ENCODE measurements at regions not wholly inside any gene's neighbourhood (a gene's known extent, or its start where the extent isn't known, plus 50 kb on each side); places are given as distances from the start of the nearest gene placed in this dataset.
"Not testable (repeated sequence)": the region's sequence is repeated elsewhere in the genome, so short reads cannot be mapped to it uniquely, and the experiment has no call there.

- no peak for DNase-seq
Observed at GRCh38 chr10:125264757-125265578, 104.6 kb upstream of the CTBP2 start.

DNA sequence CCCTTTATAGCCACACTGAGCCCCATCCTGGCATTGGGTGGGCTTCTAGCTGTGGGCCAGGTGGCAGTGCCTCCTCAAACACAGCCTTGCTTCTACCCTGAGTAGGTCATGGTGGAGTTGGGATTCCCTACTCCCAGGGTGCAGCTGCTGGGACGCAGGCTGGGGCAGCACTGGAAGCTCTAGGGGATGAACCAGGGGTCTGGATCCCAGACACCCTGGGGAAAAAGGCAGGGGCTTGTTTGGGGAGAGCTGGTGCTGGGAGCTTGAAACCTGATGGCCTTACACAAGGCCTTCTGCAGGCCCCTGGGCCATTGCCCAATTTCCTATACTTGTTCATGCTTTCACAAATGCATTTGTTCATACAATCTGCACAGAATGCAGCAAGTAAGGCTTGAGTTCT, 103.7 kb upstream of the CTBP2 start:
- no peak for DNase-seq

DNA sequence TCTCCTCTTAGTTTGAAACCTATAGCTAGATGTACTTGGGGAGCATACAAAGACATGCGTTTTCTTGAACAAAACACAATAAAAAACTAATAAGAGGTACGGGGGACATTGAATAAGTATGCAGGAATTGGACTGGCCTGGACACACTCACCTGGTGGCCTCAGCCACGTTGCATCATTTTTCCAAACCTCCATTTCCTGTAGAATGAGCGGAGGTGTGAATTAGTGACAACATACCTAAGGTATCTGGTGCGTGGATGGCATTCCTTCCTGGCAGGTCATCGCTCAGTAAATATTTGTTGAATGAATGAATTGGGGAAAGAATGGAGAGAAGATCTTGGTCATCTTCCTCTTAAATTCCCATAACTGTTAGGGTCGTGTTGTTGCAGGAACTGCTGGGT, 103.2 kb upstream of the CTBP2 start:
- DNase-seq: no peak

DNA sequence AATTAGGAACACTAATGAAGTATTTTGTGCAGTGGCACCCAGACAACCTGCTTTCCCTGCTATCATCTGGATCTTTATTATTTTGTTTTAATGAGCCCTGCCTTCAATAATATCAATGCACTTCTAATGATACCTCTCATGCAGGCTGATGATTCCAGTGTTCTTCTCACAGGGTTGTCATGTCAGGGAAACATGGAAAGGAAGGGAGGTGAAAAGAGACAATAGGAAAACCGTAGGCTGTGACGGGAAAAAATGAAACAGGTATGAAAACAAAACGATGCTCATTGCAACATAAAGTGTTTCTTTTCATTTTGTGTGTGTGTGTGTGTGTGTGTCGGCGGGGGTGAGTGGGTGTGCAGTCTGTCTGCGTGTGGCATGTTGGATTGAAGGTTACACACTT, 102.6 kb upstream of the CTBP2 start:
- no peak for DNase-seq

DNA sequence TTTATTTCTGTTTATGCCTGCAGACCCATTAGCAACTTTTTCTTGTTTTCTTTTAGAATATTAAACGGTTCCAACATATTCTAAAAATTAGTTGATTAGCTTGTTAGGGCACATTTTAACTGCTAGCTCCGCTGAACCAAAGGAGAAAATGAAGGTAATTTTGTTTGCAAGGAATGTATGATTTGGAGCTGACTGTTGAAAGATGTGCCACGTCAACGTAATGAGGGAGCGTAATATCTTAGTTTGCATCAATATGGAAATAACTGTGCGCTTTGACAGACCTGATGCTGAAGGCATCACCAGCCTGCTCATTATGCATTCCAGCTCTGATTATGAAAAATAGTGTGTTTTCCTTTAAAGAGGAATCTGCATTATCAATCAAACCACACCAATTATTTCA, 102.0 kb upstream of the CTBP2 start:
- DNase-seq: no peak

GRCh38 chr10:125261491-125262186, 101.3 kb upstream of the CTBP2 start:
- no peak for DNase-seq

DNA sequence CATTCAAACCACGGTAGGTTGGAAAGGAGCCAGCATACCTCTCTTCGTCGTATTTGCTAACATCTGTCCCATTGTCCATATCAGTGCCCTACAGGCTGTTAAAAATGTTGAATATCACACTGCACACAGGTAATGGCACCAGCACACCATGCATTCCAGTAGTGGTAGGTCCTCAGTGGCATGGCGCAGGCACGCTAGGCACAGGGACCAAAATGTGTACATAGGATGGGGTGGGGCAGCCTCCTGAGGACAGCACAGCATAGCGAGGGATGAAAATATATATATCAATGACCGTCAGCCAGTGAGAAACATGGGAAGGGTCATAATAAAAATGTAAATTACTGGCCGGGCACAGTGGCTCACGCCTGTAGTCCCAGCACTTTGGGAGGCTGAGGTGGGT, 99.9 kb upstream of the CTBP2 start:
- no peak for DNase-seq

DNA sequence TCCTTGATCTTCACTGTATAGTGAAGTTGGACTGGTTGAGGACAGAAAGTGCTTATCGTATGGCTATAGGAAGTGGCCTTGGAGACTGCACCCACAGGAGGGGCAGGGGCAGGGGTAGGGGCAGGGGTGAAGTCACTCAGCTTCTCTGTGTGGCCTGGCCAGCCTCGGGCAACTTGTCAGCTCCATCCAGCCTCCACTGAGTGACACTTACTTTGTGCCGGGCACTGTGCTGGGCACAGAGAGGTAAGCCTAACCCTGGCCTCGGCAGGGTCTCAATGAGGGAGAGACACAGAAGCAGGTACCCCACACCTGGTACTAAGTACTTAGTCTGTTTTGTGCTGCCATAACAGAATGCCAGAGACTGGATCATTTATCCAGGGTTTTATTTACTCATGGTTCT, 99.3 kb upstream of the CTBP2 start:
- DNase-seq: no peak

GRCh38 chr10:125258676-125259075, 98.3 kb upstream of the CTBP2 start:
- DNase-seq: no peak

DNA sequence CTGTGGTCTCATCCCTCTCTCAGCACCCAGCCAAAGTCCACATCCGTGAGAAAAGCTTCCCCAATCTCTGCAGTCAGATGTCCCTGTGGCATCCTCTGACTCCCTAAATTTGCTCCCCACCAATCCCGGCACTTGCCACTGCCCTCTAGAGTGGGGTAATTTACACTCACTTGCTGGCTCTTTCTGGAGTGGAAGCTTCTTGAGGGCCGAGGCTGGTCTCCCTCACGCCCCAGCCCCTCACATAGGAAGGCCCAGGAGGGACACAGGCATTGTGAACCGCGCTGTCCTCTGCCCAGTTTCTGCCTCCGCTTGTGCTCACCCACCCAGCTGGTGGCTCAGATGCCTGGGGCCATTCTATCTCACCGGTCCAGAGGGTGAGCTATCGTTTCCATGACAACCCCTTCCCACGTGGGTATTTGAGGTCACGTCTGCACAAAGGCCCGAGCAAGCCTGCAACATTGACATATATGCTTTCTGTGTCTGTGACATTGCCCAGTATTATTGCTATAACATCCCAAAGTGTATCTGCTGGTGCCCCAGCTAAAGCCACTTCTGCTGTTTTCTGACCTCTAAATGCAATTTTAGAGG, 97.3 kb upstream of the CTBP2 start:
- no peak for DNase-seq

GRCh38 chr10:125256026-125256425, 95.7 kb upstream of the CTBP2 start:
- DNase-seq: no peak

DNA sequence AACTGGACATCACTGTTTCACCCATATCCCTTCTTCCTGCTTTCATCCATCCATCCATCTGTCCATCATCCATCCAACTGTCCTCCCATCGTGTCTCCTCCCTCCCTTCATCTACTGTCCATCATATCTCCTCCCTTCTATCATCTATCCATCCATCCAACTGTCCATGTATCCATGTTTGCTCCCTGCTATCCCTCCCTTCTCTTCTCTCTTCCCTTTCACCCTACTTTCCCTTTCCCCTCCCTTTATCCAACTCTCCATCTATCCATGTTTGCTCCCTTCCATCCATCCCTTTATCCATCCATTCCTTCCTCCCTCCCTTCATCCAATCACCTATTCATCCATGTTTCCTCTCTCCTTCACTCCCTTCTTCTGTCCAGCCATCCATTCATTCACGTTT, 92.6 kb upstream of the CTBP2 start:
- no peak for DNase-seq

DNA sequence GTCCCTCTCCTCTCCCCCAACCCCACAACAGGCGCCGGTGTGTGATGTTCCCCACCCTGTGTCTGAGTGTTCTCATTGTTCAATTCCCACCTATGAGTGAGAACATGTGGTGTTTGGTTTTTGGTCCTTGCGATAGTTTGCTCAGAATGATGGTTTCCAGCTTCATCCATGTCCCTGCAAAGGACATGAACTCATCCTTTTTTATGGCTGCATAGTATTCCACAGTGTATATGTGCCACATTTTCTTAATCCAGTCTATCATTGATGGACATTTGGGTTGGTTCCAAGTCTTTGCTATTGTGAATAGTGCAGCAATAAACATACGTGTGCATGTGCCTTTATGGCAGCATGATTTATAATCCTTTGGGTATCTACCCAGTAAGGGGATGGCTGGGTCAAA, 90.5 kb upstream of the CTBP2 start:
- DNase-seq: not testable (repeated sequence)

DNA sequence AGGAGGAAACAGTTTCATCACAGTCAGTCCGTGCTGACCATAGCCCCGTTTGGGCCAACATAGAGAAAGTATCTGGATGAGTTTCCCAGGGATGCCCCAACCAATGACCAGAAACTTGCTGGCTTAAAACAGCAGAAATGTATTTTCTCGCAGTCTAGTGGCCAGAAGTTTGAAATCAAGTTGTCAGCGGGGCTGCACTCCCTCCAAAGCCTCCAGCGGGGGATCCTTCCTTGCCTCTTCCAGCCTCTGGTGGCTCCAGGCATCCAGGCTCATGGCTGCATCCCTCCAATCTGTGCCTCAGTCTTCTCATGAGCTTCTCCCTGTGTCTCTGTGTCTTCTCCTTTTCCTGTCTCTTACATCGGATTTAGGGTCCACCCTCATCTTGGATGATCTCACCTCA, 89.6 kb upstream of the CTBP2 start:
- no peak for DNase-seq

GRCh38 chr10:125248489-125248888, 88.1 kb upstream of the CTBP2 start:
- DNase-seq: no peak

GRCh38 chr10:125247576-125247975, 87.2 kb upstream of the CTBP2 start:
- no peak for DNase-seq

DNA sequence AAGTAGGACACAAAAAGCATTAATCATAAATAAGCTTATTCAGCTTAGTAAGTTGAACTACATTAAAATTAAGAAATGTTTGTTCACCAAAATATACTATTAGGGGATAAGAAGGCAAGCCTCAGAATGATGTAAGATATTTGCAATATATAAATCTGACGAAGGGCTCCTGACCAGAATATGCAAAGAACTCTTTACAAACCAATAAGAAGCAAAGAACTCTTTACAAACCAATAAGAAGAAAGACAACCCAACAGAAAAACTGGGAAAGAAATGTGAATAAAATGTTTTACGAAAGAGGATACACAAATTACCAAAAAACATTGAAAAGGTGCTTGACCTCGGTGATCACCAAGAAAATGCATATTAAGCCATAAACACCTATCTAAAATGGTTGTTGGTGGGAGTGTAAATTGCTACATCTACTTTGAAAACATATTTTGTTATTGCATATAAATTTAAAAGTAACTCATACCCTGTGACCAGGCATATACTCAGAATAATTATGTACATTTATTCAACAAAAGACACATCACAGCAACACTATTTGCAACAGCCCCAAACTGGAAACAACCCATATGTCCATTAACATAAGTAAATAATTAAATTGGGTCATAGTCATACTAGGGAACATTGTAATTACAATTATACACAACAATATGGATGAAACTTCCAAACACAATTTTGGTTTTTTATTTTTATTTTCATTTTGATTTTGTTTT, 83.3 kb upstream of the CTBP2 start:
- no peak for DNase-seq

GRCh38 chr10:125238682-125239081, 78.3 kb upstream of the CTBP2 start:
- DNase-seq: no peak

GRCh38 chr10:125236091-125236490, 75.7 kb upstream of the CTBP2 start:
- no peak for DNase-seq

DNA sequence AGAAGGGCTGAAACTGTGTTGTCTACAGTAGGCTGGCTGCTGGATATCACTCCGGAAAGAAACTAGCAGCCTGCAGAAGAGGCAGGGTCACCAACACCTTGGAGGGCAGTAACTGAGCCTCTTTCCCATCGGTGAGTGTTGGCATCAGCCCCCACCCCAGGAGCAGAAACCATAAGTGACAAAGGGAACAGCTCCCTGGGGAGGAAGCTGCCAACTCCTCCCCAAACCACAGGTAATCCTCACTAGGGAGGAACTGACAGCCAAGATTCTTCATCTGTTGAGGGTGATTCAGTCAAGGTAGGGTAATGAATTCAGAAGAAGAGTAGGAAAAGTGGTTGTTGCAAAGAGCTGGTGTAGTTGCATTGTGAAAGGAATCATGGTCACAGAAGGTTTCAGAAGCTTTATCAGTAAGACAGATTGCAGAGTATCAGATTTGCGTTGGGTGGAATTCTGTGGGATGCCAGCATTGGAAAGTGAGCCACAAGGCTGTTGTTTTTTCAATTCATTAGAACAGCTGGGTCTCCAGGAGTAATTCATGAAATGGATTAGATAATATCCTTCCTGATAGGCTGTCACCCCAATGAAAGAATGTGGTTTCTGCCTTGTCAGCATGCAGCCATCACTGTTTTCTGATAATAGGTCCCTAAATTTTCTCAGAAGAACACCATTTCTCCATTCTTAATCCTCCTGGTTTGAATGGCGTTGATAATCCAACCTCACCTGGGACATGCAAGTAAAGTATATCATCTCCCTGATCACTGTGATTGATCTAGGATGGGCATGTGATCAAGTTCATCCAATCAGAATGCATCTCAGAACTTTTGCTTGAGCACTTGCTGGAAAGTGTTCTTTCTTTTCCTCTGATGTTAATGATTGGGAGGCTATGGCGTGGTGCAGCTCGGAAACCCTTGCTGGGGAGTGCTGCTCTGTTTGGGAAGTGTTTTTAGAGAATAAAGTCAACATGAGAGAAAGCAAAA, 75.0 kb upstream of the CTBP2 start:
- DNase-seq: no peak

- DNase-seq: not testable (repeated sequence)
Observed at GRCh38 chr10:125234576-125234975, 74.2 kb upstream of the CTBP2 start.

DNA sequence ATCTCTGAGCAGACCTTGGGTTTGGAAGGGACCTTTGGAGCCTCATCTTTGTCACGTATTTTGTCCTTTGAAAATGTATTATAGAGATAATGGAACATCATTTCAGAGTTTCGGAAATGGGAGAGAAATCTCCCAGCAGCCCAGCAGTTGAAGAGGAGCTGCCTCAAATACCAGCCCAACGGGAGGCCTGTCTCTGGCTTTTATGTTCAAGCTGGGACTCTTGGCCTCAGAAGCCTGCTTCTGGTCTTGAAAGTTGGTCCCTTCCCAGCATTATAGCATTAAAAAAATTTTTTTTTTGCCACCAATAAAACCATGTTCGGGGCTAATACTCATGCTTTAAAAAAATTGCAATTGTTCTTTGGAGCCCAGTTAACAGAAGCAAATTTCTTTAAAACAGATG, 73.4 kb upstream of the CTBP2 start:
- DNase-seq: no peak
